Stimulated activated CD4-positive, alpha-beta T cell treated with anti-CD3 and anti-CD28 coated beads, Interleukin-12 subunit alpha, Interleukin-12 subunit beta, amount 100 ng/mL, for 4 hours (primary cell): ENCODE measurements at regions not wholly inside any gene's neighbourhood (a gene's known extent, or its start where the extent isn't known, plus 50 kb on each side); places are given as distances from the start of the nearest gene placed in this dataset.
"Not testable (repeated sequence)": the region's sequence is repeated elsewhere in the genome, so short reads cannot be mapped to it uniquely, and the experiment has no call there.

Experiments
- DNase-seq: peaks from one replicate; pipeline ENCODE4 v3.0.0-alpha.2; 2020

DNA sequence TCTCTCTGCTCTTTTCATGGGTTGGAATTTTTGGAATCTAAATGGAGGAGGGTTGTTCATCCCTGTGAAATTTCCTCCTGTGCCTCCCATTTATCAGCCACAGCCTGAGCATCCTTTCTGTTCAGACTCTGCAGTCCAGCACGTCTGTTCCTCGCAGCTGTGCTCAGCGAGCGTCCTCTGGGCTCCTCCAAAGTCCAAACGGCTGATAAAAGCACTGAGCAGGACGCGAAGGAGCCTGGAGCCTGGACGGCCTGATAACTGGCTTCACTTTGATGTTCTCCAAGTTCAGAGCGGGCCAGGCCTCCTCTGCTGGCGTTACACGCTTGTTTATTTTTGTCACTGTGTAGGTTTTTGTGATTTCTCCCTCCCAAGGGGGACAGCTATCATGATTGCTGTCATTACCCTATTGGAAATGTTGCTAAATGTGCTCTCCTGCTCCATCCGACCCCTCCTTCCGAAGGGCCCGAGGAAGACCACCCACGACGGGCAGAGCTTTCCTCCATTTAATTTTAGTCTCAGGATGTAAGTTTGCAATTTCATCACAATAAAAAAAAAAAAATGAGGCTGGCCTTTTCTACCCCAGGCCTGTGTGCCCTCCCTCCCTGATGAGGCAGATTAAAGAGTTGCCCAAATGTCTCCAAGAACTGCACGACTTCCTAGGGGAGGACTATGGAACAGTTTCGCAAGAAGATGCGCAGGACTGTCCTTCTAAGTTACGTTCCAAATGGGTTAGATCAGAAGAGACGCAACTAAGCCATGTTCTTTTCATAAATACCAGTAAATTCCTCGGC, 290.5 kb upstream of the FOXF1 start:
- no peak for DNase-seq

GRCh38 chr16:86220561-86220960, 289.8 kb upstream of the FOXF1 start:
- no peak for DNase-seq

DNA sequence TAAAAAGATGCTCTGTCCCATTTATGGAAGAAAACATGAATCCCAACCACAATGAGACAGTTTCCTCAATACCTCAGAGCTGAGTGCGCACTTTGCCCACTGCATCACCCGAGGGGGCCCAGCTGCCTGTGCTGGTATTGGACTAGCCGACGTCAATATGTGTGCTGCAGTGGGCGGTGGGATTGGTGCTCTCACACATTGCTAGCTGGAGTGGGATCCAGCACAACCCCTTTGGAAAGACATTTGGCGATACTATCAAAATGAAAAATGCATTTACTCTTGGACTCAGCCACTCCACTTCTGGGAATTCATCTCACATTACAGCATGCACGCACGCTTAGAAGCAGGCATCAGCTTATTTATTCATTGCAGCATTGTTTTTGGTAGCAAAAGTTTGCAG, 289.2 kb upstream of the FOXF1 start:
- no peak for DNase-seq

DNA sequence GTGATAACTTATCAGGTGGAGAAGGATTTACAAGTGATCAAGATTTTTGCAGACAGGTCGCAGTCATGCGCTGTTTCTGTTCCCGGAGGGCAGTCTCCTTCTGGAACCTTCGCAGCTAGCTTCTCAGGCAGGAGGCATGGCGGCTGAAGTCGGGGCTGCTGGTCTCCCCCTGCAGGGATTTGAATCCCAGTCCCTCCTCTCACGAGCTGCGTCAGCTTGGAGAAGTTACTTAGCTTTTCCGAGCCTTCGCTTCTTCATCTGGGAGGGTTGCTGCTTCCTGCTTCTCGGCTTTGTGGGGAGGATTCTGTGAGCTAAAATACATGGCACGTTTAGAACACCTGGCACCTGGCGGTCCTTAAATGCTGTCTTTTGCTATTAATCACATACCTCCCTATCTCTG, 287.8 kb upstream of the FOXF1 start:
- no peak for DNase-seq

DNA sequence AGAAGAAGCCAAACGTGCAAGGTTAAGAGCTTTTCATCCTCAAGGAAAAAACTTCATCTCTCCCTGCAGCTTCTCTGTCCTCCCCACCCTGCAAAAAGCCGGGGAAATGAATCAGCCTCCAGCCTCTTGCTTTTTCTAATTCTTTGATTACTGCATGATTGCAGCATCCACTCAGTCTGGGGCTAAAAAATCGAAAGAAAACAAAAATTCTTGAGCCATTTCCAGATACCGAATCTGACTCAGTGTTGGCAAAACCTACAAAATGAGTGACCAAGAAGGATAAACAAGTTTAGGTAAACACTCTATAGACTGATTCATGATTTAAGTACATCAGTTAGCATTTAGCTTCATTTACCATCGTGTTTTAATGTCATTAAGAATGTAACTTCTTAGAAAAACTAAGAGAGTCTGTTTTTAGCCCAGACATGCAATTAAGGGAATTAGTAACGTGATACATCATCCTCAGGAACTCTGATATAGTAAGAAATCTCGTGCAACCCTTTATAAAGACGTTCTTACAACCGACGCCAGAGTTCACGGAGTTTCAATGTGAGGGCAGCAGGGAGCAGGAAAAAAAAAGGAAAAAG, 287.3 kb upstream of the FOXF1 start:
- no peak for DNase-seq

- no peak for DNase-seq
These were observed 286.2 kb upstream of the FOXF1 start for GRCh38 chr16:86224126-86224525.

GRCh38 chr16:86224629-86225028, 285.7 kb upstream of the FOXF1 start:
- DNase-seq: no peak

DNA sequence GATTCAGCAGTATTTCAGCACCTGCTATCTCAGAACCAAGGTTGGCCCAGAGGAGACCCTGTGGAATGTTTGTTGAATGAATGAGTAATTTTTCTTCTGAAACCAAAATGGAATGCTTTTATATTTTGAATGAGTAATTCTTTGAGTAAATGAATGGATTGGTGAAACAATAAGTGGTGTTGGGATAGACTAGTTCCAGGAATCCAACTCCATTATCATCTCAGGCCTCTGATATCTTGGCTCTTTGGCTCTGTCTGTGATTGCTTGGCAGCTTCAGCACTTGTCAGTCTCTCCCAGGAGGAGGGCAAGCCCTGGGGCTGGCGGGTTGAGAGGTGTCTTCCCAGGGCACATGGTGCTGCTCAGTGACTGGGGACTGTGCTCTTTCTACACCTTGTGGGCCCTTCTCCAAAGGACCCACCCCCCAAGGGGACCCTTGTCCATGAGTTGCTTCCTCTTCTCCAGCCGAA, 284.4 kb upstream of the FOXF1 start:
- DNase-seq: no peak

- DNase-seq: no peak
These were observed 283.3 kb upstream of the FOXF1 start for GRCh38 chr16:86227041-86227440.

GRCh38 chr16:86227801-86228200, 282.5 kb upstream of the FOXF1 start:
- no peak for DNase-seq

DNA sequence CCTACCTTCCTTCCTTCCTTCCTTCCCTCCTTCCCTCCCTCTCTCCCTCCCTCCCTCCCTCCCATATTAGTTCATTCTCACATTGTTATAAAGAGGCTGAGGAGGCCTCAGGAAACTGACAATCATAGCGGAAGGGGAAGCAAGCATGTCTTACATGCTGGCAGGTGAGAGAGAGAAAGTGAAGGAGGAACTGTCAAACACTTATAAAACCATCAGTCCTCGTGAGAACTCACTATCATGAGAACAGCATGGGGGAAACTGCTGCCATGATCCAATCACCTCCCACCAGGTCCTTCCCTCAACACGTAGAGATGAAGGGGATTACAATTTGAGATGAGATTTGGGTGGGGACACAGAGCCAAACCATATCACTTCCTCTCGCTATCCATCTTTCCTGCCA, 281.6 kb upstream of the FOXF1 start:
- no peak for DNase-seq

- no peak for DNase-seq
These were observed 281.0 kb upstream of the FOXF1 start for GRCh38 chr16:86229283-86229682.

- no peak for DNase-seq
These were observed 280.3 kb upstream of the FOXF1 start for GRCh38 chr16:86229866-86230656.

GRCh38 chr16:86231321-86231995, 278.9 kb upstream of the FOXF1 start:
- no peak for DNase-seq

- DNase-seq: no peak
These were observed 278.4 kb upstream of the FOXF1 start for GRCh38 chr16:86231996-86232350.

GRCh38 chr16:86232496-86232895, 277.8 kb upstream of the FOXF1 start:
- no peak for DNase-seq

GRCh38 chr16:86233506-86233905, 276.8 kb upstream of the FOXF1 start:
- not testable (repeated sequence) for DNase-seq

DNA sequence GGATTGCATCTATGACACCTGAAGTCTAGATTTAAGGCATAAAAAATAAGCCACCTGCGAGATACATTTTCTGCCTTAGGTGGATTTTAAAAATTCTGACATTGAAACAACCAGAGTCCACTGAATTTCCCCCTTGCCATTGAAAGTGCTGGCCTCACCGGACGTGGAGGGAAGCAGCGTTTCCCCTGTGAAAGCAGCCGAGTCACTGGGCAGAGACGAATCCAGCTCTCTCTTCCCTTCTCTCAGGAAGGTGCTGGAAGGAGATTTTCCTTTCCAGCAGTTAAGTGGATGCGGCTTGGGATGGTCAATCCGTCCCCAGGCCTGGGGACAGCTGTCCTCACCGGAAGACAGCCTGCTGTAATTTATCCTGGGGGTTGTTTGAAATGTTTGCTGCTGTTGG, 270.9 kb upstream of the FOXF1 start:
- DNase-seq: no peak

DNA sequence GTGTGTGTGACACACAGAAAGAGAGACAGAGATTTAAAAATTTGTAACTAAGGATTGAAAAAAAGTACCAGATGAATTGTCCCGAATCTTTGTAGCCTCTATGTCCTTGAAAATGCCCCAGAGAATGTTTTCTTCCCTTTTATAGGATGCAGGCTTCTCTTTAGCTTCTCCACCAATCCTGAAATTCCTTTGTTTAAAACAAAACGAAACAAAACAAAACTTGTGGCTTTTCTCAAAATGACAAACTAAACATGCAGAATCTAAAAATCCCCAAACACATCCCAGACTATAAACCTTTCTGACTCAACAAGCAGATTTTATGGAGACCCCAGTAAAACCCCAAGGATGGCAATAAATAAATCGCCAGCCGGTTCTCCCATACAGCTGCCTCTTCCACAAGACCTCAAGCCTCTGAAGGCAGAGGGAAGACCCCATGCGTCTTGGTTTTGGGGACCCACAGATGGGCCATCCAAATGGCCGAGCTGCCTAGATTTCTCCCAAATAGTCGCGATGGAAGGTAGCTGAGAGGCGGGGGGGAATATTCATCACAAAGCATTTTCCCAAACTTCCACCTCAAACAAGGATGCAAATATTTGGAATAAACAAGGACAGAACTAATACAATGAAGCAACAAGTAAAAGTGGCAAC, 269.5 kb upstream of the FOXF1 start:
- no peak for DNase-seq

GRCh38 chr16:86241681-86242080, 268.6 kb upstream of the FOXF1 start:
- no peak for DNase-seq

DNA sequence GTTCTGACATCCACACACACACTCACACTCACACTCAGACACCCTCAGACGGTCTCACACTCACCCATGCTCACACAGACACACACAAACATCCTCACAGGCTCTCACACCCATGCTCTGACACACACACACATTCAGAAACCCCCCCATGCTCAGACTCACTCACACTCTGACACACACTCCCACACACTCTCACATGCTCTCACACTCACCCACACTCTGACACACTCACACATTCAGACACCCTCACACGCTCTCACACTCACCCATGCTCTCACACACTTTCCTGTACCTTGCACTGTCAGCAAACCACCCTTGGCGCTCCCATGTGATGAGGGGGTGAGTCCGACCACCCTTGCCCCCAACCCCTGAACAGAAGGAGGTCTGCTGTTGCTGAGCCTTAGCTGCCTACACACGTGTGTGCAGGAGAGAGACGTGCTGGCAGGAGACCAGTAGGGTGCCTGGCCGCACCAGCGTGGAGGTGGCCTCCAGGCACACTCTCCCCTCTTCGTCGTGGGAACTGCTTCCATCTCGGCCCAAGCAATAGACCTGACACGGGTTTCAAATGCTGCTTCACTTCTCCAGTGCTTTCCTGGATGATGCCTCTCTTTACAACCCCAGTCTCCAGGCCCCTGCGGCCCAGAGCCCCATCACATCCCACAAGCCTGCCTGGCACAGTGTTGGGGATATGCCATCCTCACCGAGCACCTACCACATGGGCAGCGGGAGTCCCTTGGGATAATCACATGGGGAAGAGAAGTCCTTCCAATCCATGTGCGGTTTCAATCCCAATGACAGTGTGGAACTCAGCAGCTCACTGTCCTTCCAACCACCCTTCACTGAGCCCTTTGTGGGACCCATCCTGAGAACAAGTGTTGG, 267.8 kb upstream of the FOXF1 start:
- DNase-seq: no peak

- DNase-seq: no peak
These were observed 267.2 kb upstream of the FOXF1 start for GRCh38 chr16:86243123-86243473.
